Neutrophil (primary cell): ENCODE measurements at regions not wholly inside any gene's neighbourhood (a gene's known extent, or its start where the extent isn't known, plus 50 kb on each side); places are given as distances from the start of the nearest gene placed in this dataset.

Source experiments
- H3K27ac ChIP-seq: fragments of 200-600 bp; sonication (generic); 2 replicates; pipeline ENCODE4 v1.5.1; 2016; ENCODE audit warnings: mild to moderate bottlenecking, moderate library complexity
- H3K27me3 ChIP-seq: fragments of 200-600 bp; sonication (generic); 2 replicates; pipeline ENCODE4 v1.6.0; 2016; ENCODE audit warnings: mild to moderate bottlenecking
- H3K36me3 ChIP-seq: fragments of 200-600 bp; sonication (generic); 2 replicates; pipeline ENCODE4 v1.5.1; 2017
- H3K4me1 ChIP-seq, 2 experiments: fragments of 200-600 bp in 1 of 2; sonication (generic) in 1 of 2; 1 replicate in 1 of 2; 2 replicates in 1 of 2; pipeline versions ENCODE4 v1.5.1 to v1.6.1; 2013 to 2016; ENCODE audit warnings: low read depth in 1 of 2, low read length in 1 of 2, mild to moderate bottlenecking in 1 of 2, moderate library complexity in 1 of 2; ENCODE audit not compliant: control insufficient read depth in 1 of 2, insufficient read depth in 1 of 2
- H3K4me3 ChIP-seq, 2 experiments: fragments of 200-600 bp in 1 of 2; sonication (generic) in 1 of 2; 1 replicate in 1 of 2; 2 replicates in 1 of 2; pipeline ENCODE4 v1.5.1; 2013 to 2016; ENCODE audit warnings: low read depth in 1 of 2, low read length in 1 of 2, mild to moderate bottlenecking in 1 of 2, moderate library complexity in 1 of 2
- H3K9me3 ChIP-seq: fragments of 200-600 bp; sonication (generic); 2 replicates; pipeline ENCODE4 v1.5.1; 2016
- TF ChIP-seq, protein P1 (sequence below): fragments of 200-600 bp; sonication (generic); IDR thresholded peaks from 2 replicates; pipeline ENCODE4 v1.5.1; 2016; ENCODE audit warnings: antibody characterized with exemption

DNA sequence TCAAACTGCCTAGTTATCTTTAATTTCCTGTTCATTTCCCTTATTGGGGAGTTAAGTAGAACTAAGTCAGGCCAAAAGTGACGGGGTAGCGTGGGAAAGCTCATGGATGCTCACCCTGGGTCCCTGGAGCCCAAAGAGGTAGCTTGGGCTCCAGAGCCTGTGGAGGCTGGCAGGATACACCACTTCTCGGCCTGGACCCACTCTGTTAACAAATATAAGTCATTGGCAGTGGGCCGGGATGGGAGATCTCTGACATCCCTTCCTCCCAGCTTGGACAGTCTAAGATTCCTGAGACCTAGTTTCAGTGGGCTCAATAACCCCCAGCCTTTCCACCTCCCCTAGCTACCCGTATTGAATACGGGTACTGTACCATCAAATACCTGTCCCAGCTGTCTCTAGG, 106.1 kb downstream of the EFNB1 start:
- no peak overlapping the region for H3K4me3 ChIP-seq
- H3K36me3 ChIP-seq: no peaks in the 10 kb centered on the region
- H3K9me3 ChIP-seq: no peaks in the 10 kb centered on the region
- H3K27me3 ChIP-seq: no peaks in the 10 kb centered on the region
- TF ChIP-seq, protein P1, sequence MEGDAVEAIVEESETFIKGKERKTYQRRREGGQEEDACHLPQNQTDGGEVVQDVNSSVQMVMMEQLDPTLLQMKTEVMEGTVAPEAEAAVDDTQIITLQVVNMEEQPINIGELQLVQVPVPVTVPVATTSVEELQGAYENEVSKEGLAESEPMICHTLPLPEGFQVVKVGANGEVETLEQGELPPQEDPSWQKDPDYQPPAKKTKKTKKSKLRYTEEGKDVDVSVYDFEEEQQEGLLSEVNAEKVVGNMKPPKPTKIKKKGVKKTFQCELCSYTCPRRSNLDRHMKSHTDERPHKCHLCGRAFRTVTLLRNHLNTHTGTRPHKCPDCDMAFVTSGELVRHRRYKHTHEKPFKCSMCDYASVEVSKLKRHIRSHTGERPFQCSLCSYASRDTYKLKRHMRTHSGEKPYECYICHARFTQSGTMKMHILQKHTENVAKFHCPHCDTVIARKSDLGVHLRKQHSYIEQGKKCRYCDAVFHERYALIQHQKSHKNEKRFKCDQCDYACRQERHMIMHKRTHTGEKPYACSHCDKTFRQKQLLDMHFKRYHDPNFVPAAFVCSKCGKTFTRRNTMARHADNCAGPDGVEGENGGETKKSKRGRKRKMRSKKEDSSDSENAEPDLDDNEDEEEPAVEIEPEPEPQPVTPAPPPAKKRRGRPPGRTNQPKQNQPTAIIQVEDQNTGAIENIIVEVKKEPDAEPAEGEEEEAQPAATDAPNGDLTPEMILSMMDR: no peak
- no peak overlapping the region for H3K27ac ChIP-seq
- H3K4me1 ChIP-seq: no peaks in the 10 kb centered on the region

DNA sequence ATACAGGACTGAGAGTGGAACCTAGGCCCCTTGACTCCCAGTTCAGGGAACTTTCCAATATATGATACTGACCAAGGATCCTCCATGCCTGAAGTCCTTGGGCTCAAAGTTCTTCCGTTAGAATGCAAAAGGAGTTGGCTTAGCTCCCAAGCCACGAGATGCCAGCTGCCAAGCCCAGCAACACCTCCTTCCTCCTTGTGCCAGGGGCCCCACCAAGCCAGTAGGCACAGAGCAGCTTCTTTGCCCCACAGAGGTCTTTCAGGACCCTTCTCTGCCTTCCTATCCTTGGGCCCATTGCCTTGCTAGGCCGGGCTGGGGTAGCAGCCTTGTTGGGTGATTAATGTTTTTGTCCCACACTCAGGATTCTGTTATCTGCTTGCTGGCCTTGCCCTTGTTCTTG, 105.6 kb downstream of the EFNB1 start:
- no peaks in the 10 kb centered on the region for H3K36me3 ChIP-seq
- H3K27me3 ChIP-seq: no peaks in the 10 kb centered on the region
- H3K4me3 ChIP-seq: no peak overlapping the region
- no peaks in the 10 kb centered on the region for H3K9me3 ChIP-seq
- H3K27ac ChIP-seq: no peak overlapping the region
- no peaks in the 10 kb centered on the region for H3K4me1 ChIP-seq
- TF ChIP-seq, protein P1: no peak

DNA sequence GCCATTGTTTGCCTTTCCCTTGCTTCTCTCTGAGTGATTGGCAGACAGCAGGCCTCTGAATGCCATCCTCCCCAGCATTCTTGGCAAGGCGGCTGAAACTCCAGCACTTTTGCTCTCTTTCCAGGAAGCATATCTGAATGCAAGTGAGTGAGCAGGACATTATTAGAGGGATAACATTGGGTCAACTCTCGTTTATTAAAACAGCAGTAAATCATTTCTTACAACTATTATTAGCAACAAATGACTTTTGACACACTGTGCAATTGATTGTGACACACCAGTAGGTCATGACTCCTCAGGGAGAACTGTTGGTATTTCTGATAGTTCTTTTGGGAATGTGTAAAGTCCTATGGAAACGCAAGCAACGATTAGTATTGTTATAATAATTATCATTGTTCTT, 103.8 kb downstream of the EFNB1 start:
- Histone ChIP-seq H3K36me3 (no peaks in the 10 kb centered on the region), H3K9me3 (no peaks in the 10 kb centered on the region), H3K4me1 (no peaks in the 10 kb centered on the region), H3K27ac (no peak overlapping the region), H3K4me3 (no peak overlapping the region), H3K27me3 (no peaks in the 10 kb centered on the region)
- TF ChIP-seq, protein P1: no peak

DNA sequence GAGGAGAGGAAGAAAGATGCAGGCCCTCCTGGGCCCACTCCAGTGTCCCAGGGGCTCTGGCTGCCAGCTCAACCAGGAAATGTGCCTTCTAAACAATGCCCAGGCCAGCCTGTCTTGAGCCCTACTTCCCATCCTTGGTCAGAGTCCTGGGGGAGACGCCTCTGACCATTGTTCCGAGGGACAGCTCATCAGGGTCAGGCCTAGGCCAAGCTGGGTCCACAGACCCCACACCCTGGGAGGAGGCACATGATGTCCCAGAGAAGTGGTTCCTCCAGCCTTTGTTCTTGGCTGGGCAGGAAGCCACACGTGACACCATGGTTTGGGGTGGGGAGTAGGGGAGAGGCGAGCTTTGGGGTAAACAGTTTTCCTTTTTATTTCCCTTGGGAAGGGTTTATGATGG, 102.5 kb downstream of the EFNB1 start:
- Histone ChIP-seq H3K4me3 (no peak overlapping the region), H3K27me3 (no peaks in the 10 kb centered on the region), H3K9me3 (no peaks in the 10 kb centered on the region), H3K36me3 (no peaks in the 10 kb centered on the region), H3K4me1 (no peaks in the 10 kb centered on the region), H3K27ac (no peak overlapping the region)
- TF ChIP-seq, protein P1: no peak

DNA sequence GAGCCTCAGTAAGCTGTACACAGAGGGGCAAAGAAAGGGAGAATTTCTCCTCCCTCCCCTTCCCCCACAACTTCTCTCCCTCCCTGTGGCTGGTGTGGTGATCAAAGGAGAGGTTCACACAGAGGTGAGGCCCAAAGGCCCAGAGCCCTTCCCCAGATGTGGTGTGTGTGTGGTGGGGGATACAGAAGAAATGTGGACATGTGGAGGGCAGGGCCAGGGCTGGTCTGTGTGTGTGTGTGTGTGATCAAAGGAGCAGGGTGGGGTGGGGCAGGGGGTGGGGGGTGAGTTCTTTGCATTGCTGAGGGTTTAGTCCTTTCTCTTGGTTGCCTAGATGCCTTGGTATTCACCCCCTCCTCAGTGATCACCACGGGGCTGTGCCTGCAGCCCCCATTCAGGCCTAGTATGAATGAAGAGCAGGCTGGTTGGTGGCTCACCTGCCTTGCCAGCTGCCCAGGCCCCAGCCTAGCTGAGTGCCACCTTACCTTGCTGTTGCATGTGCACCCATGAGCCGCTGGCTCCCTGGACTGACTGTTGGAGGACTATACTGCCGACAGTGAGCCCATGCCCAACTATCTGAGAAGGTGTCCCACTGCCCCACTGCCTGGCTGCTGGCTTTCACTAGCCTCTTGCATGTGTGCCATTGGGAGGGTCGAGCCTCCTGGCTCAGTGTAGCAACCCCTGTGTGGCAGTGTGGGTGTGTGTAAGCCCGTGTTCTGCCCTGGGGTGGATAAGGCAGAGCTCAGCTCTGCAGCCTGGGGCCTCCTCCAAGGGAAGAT, 101.9 kb downstream of the EFNB1 start:
- Histone ChIP-seq H3K4me3 (no peak overlapping the region), H3K36me3 (no peaks in the 10 kb centered on the region), H3K4me1 (no peaks in the 10 kb centered on the region), H3K27ac (no peak overlapping the region), H3K9me3 (no peaks in the 10 kb centered on the region), H3K27me3 (no peaks in the 10 kb centered on the region)
- TF ChIP-seq, protein P1: no peak
